ENCODE measurements at regions not wholly inside any gene's neighbourhood (a gene's known extent, or its start where the extent isn't known, plus 50 kb on each side); places are given as distances from the start of the nearest gene placed in this dataset.
"Not testable (repeated sequence)": the region's sequence is repeated elsewhere in the genome, so short reads cannot be mapped to it uniquely, and the experiment has no call there.

DNA sequence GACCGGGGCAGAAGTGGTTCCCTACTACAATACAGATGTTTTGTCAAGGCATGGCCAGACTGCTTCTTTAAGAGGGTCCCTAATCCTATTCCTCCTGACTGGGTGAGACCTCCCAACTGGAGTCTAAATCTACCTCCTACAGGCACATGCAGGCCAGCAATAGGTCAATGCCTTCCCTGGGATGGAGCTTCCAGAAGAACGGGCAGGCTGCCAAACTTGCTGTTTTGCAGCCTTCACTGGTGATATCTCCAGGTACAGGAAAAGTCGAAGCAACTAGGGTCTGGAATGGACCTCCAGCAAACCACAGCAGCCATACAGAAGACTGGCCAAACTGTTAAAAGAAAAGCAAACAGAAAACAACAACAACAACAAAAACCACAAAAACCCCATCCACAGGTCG, 678.4 kb upstream of the DIAPH2 start:
- ChIA-PET CTCF (no interaction called here), POLR2A (no interaction called here)
- no peak overlapping the region for H3K27ac Mint-ChIP-seq
- H3K9me3 Mint-ChIP-seq (ENCODE audit: insufficient read depth) = no peaks in the 10 kb centered on the region
- no peaks in the 10 kb centered on the region for H3K36me3 Mint-ChIP-seq (ENCODE audit: low read depth)
- DNase-seq = no peak
- H3K4me1 Mint-ChIP-seq (ENCODE audit: low read depth) = no peaks in the 10 kb centered on the region
- ATAC-seq = no peak
- no peaks in the 10 kb centered on the region for H3K27me3 Mint-ChIP-seq (ENCODE audit: low read depth)
- H3K4me3 Mint-ChIP-seq = no peak overlapping the region

DNA sequence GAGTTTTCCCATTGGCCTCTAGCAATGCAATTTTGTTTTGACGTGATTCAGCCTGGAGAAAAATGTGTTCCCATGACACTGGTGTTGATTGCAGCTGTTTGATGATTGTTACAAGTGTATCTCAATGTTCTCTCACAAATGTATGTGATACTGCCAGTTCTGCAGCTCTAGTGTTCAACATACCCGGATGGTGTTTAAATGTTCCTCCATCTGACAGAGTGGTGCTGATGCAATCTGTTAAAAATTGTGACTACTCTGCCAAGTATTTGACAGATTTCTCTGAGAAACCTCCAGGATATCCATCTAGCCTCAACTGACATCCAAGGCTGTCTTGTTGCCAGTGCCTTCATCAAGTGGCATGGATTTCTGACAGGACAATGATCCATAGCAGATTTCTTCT, 657.2 kb upstream of the DIAPH2 start:
- ChIA-PET POLR2A (no interaction called here), CTCF (no interaction called here)
- no peaks in the 10 kb centered on the region for H3K27me3 Mint-ChIP-seq (ENCODE audit: low read depth)

DNA sequence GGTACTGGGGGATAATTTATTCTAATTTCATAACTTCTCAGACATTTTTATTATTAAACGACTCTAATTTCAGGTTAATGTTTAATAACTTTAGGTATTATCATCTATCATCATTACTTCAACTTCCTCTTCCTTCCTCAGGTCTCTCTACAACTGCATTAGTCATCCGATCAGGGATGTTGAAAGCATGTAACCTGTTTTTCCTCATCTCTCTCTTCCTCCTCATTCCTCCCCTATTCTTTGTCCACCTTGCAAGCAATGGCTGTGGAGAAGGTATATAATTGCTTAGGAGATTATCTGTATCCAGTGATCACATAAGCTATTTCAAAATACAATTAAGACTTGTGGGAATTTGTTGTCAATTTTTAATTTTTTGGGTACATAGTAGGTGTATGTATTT, 632.6 kb upstream of the DIAPH2 start:
- H3K4me1 Mint-ChIP-seq (ENCODE audit: low read depth) = no peaks in the 10 kb centered on the region
- ChIA-PET POLR2A (no interaction called here), CTCF (no interaction called here)
- DNase-seq (no peak), ATAC-seq (no peak)
- no peak overlapping the region for H3K27ac Mint-ChIP-seq
- no peaks in the 10 kb centered on the region for H3K9me3 Mint-ChIP-seq (ENCODE audit: insufficient read depth)
- H3K27me3 Mint-ChIP-seq (ENCODE audit: low read depth) = no peaks in the 10 kb centered on the region
- no peak overlapping the region for H3K4me3 Mint-ChIP-seq
- H3K36me3 Mint-ChIP-seq (ENCODE audit: low read depth) = no peaks in the 10 kb centered on the region

More for the DNA sequence above, 657.2 kb upstream of the DIAPH2 start:
- Mint-ChIP-seq H3K9me3 (ENCODE audit: insufficient read depth) (no peaks in the 10 kb centered on the region), H3K4me3 (no peak overlapping the region), H3K27ac (no peak overlapping the region), H3K36me3 (ENCODE audit: low read depth) (no peaks in the 10 kb centered on the region), H3K4me1 (ENCODE audit: low read depth) (no peaks in the 10 kb centered on the region)
- ATAC-seq (no peak), DNase-seq (no peak)

DNA sequence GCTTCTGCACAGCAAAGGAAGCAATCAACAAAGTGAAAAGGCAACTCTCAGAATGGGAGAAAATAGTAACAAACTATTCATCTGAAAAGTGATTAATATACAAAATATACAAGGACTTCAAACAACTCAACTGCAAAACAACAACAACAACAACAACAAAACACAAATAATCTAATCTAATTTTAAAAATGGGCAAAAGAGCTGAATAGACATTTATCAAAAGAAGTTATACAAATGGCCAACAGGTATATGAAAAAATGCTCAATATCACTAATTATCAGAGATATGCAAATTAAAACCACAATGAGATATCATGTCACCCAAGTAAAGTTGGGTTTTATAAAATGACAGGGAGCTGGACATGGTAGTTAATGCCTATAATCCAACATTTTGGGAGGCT, 602.8 kb upstream of the DIAPH2 start:
- Mint-ChIP-seq H3K4me3 (no peak overlapping the region), H3K4me1 (ENCODE audit: low read depth) (no peaks in the 10 kb centered on the region), H3K27me3 (ENCODE audit: low read depth) (no peaks in the 10 kb centered on the region), H3K27ac (no peak overlapping the region), H3K36me3 (ENCODE audit: low read depth) (no peaks in the 10 kb centered on the region), H3K9me3 (ENCODE audit: insufficient read depth) (no peaks in the 10 kb centered on the region)
- CTCF ChIA-PET = no interaction called here
- POLR2A ChIA-PET = no interaction called here
- ATAC-seq = no peak
- DNase-seq = no peak

DNA sequence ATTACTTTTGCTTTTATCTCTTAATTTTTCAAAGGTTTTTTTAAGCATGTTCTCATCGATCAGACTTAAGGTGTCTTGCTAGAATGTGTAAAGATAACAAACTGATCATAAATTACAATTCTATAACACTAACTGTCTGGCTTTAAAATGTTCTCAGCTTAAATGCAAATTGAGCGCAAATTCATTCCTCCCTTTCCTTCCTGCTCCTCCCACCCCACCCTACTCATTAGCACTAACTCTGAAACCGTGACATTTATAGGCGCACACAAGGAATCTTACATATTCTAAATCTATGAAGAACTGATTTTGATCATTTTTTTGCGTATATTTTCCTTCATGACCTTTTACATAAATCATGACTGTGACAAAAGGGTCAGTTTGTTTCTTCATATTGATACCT, 590.0 kb upstream of the DIAPH2 start:
- ChIA-PET CTCF (no interaction called here), POLR2A (no interaction called here)
- ATAC-seq (no peak), DNase-seq (no peak)
- Mint-ChIP-seq H3K4me3 (no peak overlapping the region), H3K36me3 (ENCODE audit: low read depth) (no peaks in the 10 kb centered on the region), H3K27ac (no peak overlapping the region), H3K9me3 (ENCODE audit: insufficient read depth) (peaks cover 4% of the 10 kb centered on the region), H3K27me3 (ENCODE audit: low read depth) (no peaks in the 10 kb centered on the region), H3K4me1 (ENCODE audit: low read depth) (no peaks in the 10 kb centered on the region)

DNA sequence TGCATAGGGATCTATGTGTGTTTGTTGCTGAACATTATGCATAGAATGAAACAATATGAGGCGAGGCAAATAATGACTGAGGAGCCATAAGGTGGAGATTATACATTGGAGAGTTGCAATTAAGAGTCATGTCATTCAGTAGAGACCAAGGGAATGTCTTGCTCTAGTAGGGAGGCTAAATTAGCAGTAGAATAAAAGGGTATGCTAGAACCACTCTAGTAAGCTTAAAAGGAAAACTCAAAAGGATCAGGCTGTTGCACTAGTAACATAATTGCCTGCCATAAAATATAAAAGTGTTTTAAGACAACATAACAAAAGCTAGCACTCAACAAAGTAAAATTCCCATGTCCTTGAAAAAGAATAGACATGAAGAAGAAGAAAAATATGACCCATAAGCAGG, 586.2 kb upstream of the DIAPH2 start:
- no peaks in the 10 kb centered on the region for H3K27me3 Mint-ChIP-seq (ENCODE audit: low read depth)
- H3K9me3 Mint-ChIP-seq (ENCODE audit: insufficient read depth) = no peaks in the 10 kb centered on the region
- H3K4me3 Mint-ChIP-seq = no peak overlapping the region
- ChIA-PET CTCF (no interaction called here), POLR2A (no interaction called here)
- H3K36me3 Mint-ChIP-seq (ENCODE audit: low read depth) = no peaks in the 10 kb centered on the region
- ATAC-seq = no peak
- H3K27ac Mint-ChIP-seq = no peak overlapping the region
- no peaks in the 10 kb centered on the region for H3K4me1 Mint-ChIP-seq (ENCODE audit: low read depth)
- no peak for DNase-seq

DNA sequence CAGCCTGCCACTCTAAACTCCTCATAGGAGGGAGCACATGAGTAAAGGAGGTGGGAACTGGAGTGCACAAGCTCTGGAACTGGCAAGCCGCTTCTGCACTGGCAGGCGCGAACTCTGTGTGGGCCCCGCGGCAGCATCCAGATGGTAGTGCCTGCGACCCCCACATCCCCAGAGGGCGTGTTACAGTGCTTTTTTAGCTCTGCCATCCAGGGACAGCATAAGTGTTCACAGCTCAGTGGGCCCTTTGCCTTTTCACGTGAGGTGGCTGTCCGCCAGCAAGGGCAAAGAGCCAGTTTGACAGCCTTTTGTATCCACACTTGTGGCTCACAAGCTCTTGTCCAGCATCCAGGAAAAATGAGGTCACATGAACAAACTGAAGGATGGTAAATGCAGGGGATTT, 581.6 kb upstream of the DIAPH2 start:
- H3K27me3 Mint-ChIP-seq (ENCODE audit: low read depth) = no peaks in the 10 kb centered on the region
- H3K9me3 Mint-ChIP-seq (ENCODE audit: insufficient read depth) = no peaks in the 10 kb centered on the region
- no peak overlapping the region for H3K27ac Mint-ChIP-seq
- ChIA-PET POLR2A (no interaction called here), CTCF (no interaction called here)
- no peak for ATAC-seq
- H3K4me3 Mint-ChIP-seq = no peak overlapping the region
- no peaks in the 10 kb centered on the region for H3K36me3 Mint-ChIP-seq (ENCODE audit: low read depth)
- no peak for DNase-seq
- H3K4me1 Mint-ChIP-seq (ENCODE audit: low read depth) = no peaks in the 10 kb centered on the region

DNA sequence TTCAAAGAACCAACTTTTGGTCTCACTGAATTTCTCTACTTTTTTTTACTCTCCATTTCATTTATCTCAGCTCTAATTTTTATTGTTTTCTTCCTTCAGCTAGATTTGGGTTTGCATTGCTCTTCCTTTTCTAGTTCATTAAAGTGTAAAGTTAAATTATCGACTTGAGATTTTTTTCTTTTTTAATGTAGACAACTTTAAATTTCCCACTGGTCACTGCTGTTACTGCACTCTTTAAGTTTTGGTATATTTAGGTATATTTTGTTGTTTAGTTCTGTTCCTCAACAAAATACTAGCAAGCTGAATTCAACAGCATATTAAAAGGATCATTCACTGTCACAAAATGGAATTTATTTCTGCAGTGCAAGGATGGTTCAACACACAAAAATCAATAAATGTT, 572.0 kb upstream of the DIAPH2 start:
- H3K4me1 Mint-ChIP-seq (ENCODE audit: low read depth) = no peaks in the 10 kb centered on the region
- CTCF ChIA-PET = no interaction called here
- ATAC-seq (no peak), DNase-seq (no peak)
- no peaks in the 10 kb centered on the region for H3K36me3 Mint-ChIP-seq (ENCODE audit: low read depth)
- H3K27ac Mint-ChIP-seq = no peak overlapping the region
- peaks cover 4% of the 10 kb centered on the region for H3K9me3 Mint-ChIP-seq (ENCODE audit: insufficient read depth)
- no peaks in the 10 kb centered on the region for H3K27me3 Mint-ChIP-seq (ENCODE audit: low read depth)
- H3K4me3 Mint-ChIP-seq = no peak overlapping the region
- POLR2A ChIA-PET = no interaction called here

DNA sequence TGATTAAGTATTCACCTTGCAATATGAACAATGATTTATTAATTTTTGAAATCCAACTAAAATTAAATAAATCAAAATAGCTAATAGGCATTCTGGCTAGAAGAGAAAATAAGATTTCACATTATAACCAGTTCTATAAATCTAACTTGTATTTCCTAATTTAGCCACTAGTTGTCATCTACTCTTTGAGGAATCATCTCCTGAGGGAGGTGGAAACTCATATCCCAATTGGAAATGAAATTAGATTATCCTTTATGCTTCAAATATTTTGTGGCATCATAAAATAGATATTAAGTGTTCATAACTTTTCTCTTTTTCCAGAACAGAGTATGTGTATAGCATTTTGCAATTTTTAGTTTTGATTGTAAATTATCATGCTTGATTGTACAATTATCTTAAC, 558.5 kb upstream of the DIAPH2 start:
- Mint-ChIP-seq H3K27ac (no peak overlapping the region), H3K4me1 (ENCODE audit: low read depth) (no peaks in the 10 kb centered on the region), H3K27me3 (ENCODE audit: low read depth) (no peaks in the 10 kb centered on the region), H3K4me3 (no peak overlapping the region), H3K9me3 (ENCODE audit: insufficient read depth) (no peaks in the 10 kb centered on the region), H3K36me3 (ENCODE audit: low read depth) (no peaks in the 10 kb centered on the region)
- ChIA-PET CTCF (no interaction called here), POLR2A (no interaction called here)
- DNase-seq (no peak), ATAC-seq (no peak)

DNA sequence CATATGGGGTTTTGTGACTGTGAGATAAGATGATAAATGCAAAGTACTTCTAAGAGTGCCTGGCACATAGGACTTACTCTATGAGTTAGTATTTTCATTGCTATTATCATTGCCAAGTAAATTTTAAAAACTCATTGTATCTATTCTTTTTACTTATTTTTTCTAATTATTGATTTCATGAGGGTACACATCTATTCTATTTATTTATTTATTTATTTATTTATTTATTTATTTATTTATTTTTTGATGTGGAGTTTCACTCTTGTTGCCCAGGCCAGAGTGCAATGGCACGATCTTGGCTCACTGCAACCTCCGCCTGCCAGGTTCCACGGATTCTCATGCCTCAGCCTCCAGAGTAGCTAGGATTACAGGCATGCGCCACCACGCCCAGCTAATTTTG, 556.6 kb upstream of the DIAPH2 start:
- H3K4me3 Mint-ChIP-seq; H3K9me3 Mint-ChIP-seq (ENCODE audit: insufficient read depth); H3K27me3 Mint-ChIP-seq (ENCODE audit: low read depth); DNase-seq; CTCF ChIA-PET; H3K36me3 Mint-ChIP-seq (ENCODE audit: low read depth); ATAC-seq; H3K4me1 Mint-ChIP-seq (ENCODE audit: low read depth); POLR2A ChIA-PET; H3K27ac Mint-ChIP-seq: not testable (repeated sequence)

DNA sequence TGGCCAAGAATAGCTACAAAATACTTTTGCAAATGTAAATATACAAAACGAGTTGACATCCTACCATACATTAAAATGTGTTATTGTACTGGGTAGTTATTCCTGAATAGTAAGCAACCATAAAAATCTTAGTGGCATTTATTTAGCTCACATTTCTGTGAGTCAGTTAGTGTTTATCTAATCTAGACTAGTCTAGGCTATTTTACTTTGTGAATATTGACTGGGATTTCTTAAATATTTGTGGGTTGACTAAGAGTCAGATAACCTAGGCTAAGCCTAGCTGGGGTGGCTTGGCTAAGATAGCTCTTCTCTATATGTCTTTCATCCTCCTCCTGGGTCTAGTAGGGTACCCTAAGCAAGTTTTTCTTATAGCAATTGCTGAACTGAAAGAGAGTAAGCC, 543.8 kb upstream of the DIAPH2 start:
- DNase-seq = no peak
- no peaks in the 10 kb centered on the region for H3K36me3 Mint-ChIP-seq (ENCODE audit: low read depth)
- no peak for ATAC-seq
- no peaks in the 10 kb centered on the region for H3K4me1 Mint-ChIP-seq (ENCODE audit: low read depth)
- ChIA-PET CTCF (no interaction called here), POLR2A (no interaction called here)
- no peak overlapping the region for H3K27ac Mint-ChIP-seq
- H3K27me3 Mint-ChIP-seq (ENCODE audit: low read depth) = no peaks in the 10 kb centered on the region
- no peak overlapping the region for H3K4me3 Mint-ChIP-seq
- no peaks in the 10 kb centered on the region for H3K9me3 Mint-ChIP-seq (ENCODE audit: insufficient read depth)

DNA sequence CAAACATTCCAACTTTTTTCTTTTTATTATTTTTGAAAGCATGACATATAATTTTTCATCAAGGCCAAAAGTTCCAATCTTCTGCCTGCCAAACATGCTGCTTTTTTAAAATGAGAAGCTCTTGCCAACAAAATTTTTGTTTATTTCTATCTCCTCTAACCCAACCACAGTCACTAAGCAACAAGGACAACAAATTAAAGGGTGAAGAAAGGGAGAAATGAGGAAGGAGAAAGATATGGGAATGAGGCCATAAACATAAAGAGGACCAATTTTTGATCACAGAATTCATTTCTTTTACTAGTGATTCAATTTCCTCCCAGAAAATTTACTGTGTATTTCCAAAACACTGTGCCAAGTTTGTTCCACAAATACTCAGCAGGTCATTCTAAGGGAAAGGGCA, 537.0 kb upstream of the DIAPH2 start:
- ATAC-seq = no peak
- Mint-ChIP-seq H3K4me1 (ENCODE audit: low read depth) (no peaks in the 10 kb centered on the region), H3K9me3 (ENCODE audit: insufficient read depth) (no peaks in the 10 kb centered on the region), H3K36me3 (ENCODE audit: low read depth) (no peaks in the 10 kb centered on the region), H3K27me3 (ENCODE audit: low read depth) (no peaks in the 10 kb centered on the region), H3K27ac (no peak overlapping the region), H3K4me3 (no peak overlapping the region)
- ChIA-PET CTCF (no interaction called here), POLR2A (no interaction called here)
- DNase-seq = no peak

DNA sequence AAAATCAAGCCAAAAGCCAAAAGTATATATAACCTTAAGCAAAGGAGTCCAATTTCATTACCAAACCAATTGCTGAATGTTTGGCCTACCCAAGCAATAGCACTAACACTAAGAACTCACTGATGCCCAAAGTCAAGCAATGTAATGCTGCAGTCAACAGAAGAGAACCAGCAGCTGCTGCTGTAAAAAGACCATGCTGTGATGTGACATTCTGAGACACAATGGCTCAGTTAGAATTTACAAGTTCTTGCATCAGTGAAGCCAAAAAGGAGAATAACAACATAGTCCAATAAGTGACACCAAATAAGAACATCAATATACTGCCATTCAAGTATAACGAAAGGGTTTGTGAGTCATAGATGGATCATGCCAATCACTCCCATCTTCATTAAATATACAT, 514.0 kb upstream of the DIAPH2 start:
- ATAC-seq = no peak
- Mint-ChIP-seq H3K27ac (no peak overlapping the region), H3K9me3 (ENCODE audit: insufficient read depth) (no peaks in the 10 kb centered on the region), H3K4me1 (ENCODE audit: low read depth) (no peaks in the 10 kb centered on the region), H3K4me3 (no peak overlapping the region), H3K36me3 (ENCODE audit: low read depth) (no peaks in the 10 kb centered on the region), H3K27me3 (ENCODE audit: low read depth) (no peaks in the 10 kb centered on the region)
- ChIA-PET POLR2A (no interaction called here), CTCF (no interaction called here)
- DNase-seq = no peak

DNA sequence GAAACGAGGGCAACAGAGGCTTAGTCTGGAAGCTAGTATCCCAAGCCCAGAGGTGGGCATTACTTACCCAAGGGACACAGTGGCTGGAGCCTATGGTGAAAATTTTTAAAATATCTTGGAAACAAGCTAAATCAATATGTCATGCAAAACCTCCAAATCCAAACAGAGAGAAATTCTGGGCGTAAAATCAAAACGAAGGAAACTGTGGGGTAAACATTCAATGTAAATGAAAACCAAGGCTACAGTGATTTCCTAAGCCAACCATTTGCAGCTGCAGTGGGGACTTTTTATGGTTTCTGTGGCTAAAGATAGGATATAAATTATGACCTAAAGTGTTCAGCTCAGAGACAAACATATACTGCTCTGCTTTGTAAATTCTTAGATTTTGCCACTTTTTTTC, 507.7 kb upstream of the DIAPH2 start:
- ATAC-seq (no peak), DNase-seq (no peak)
- Mint-ChIP-seq H3K9me3 (ENCODE audit: insufficient read depth) (no peaks in the 10 kb centered on the region), H3K4me3 (no peak overlapping the region), H3K36me3 (ENCODE audit: low read depth) (no peaks in the 10 kb centered on the region), H3K27ac (no peak overlapping the region), H3K27me3 (ENCODE audit: low read depth) (no peaks in the 10 kb centered on the region), H3K4me1 (ENCODE audit: low read depth) (no peaks in the 10 kb centered on the region)
- CTCF ChIA-PET = no interaction called here
- POLR2A ChIA-PET = no interaction called here

All from activated CD8-positive, alpha-beta T cell treated with anti-CD3 and anti-CD28 coated beads, Interleukin-2, amount 10 ng/mL, durations not matched to agents 7 days and 5 days (primary cell).